ENCODE measurements at regions not wholly inside any gene's neighbourhood (a gene's known extent, or its start where the extent isn't known, plus 50 kb on each side); places are given as distances from the start of the nearest gene placed in this dataset.
"Not testable (repeated sequence)": the region's sequence is repeated elsewhere in the genome, so short reads cannot be mapped to it uniquely, and the experiment has no call there.

DNA sequence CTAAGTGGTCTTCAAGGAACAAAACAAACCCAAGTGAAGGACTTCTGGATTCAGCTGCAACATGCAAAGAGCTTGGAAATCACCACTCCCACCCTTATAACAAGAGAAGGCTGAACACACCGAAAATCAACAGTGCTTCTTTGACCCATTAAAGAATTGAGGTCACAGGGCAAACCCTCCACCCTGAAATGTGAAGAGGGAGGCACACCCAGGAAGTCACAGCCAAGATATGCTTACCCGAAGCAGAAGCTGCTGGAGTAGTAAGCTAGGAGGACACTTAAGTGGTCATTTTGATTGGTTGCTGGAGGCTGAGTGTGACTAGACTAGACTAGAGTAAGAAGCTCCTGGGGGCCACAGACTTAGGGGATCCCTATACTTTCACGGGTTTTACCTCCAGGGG, 188.2 kb upstream of the SSTR4 start:
- no peaks in the 10 kb centered on the region for H3K36me3 ChIP-seq (replicated peaks; ENCODE audit: low read depth, low read length)
- 0 out of 2 replicates have a peak, but pooled peaks cover 7% of the 10 kb centered on the region for H3K27me3 ChIP-seq (ENCODE audit: low read depth, low read length)
- no peak overlapping the region for H3K4me3 ChIP-seq (ENCODE audit: low read length)
- no peaks in the 10 kb centered on the region for H3K9me3 ChIP-seq (ENCODE audit: insufficient read depth, low read length)
- no peak overlapping the region for H2AFZ ChIP-seq (ENCODE audit: low read depth, low read length)
- TF ChIP-seq EZH2phosphoT487 (IDR thresholded peaks at IDR 0.05; ENCODE audit: low read depth), result no peak
- TF ChIP-seq, protein P1, sequence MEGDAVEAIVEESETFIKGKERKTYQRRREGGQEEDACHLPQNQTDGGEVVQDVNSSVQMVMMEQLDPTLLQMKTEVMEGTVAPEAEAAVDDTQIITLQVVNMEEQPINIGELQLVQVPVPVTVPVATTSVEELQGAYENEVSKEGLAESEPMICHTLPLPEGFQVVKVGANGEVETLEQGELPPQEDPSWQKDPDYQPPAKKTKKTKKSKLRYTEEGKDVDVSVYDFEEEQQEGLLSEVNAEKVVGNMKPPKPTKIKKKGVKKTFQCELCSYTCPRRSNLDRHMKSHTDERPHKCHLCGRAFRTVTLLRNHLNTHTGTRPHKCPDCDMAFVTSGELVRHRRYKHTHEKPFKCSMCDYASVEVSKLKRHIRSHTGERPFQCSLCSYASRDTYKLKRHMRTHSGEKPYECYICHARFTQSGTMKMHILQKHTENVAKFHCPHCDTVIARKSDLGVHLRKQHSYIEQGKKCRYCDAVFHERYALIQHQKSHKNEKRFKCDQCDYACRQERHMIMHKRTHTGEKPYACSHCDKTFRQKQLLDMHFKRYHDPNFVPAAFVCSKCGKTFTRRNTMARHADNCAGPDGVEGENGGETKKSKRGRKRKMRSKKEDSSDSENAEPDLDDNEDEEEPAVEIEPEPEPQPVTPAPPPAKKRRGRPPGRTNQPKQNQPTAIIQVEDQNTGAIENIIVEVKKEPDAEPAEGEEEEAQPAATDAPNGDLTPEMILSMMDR (IDR thresholded peaks at IDR 0.05; ENCODE audit: low read depth, low read length), result no peak
- peaks cover 8% of the 10 kb centered on the region; the same call in 1 of the 2 replicates for H3K4me1 ChIP-seq (ENCODE audit: low read length)
- H3K79me2 ChIP-seq (ENCODE audit: low read length), result no peaks in the 10 kb centered on the region
- no peak overlapping the region for H3K4me2 ChIP-seq (ENCODE audit: low read length)
- no peak overlapping the region for H3K27ac ChIP-seq (ENCODE audit: low read length)
- no peaks in the 10 kb centered on the region for H4K20me1 ChIP-seq (ENCODE audit: insufficient read depth, low read length)
- no peak overlapping the region for H3K9ac ChIP-seq (ENCODE audit: low read length)

DNA sequence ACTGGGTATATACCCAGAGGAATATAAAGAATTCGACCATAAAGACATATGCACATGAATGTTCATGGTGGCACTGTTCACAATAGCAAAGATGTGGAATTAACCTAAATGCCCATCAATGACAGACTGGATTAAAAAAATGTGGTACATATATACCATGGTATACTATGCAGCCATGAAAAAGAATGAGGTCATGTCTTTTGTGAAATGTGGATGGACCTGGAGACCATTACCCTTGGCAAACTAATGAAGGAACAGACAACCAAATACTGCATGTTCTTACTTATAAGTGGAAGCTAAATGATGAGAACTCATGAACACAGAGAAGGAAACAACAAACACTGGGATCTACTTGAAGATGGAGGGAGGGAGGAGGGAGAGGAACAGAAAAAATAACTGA, 186.7 kb upstream of the SSTR4 start:
- H3K9me3 ChIP-seq (ENCODE audit: insufficient read depth, low read length), result no peaks in the 10 kb centered on the region

DNA sequence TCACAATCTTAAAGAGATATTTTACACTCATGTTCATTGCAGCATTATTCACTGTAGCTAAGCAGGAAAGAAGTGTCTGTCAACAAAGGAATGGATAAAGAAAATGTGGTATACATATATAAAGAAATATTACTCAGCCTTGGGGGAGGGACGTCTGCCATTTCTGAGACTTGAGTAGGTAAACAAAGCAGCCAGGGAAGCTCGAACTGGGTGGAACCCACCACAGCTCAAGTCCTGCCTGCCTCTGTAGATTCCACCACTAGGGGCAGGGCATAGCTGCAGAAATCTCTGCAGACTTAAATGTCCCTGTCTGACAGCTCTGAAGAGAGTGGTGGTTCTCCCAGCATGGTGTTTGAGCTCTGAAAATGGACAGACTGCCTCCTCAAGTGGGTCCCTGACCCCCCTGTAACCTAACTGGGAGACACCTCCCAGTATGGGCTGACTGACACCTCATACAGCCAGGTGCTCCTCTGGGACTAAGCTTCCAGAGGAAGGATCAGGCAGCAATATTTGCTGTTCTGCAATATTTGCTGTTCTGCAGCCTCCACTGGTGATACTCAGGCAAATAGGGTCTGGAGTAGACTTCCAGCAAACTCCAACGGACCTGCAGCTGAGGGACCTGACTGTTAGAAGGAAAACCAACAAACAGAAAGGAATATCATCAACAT, 183.3 kb upstream of the SSTR4 start:
- H3K79me2 ChIP-seq (ENCODE audit: low read length); H3K4me1 ChIP-seq (ENCODE audit: low read length); H3K9ac ChIP-seq (ENCODE audit: low read length); H3K27ac ChIP-seq (ENCODE audit: low read length); H3K9me3 ChIP-seq (ENCODE audit: insufficient read depth, low read length); H4K20me1 ChIP-seq (ENCODE audit: insufficient read depth, low read length); H3K4me2 ChIP-seq (ENCODE audit: low read length); H3K4me3 ChIP-seq (ENCODE audit: low read length); H2AFZ ChIP-seq (ENCODE audit: low read depth, low read length); H3K27me3 ChIP-seq (ENCODE audit: low read depth, low read length); H3K36me3 ChIP-seq (replicated peaks; ENCODE audit: low read depth, low read length): not testable (repeated sequence)
- TF ChIP-seq, protein P1 (IDR thresholded peaks at IDR 0.05; ENCODE audit: low read depth, low read length), result peak; percentile 48

More for the DNA sequence above, 186.7 kb upstream of the SSTR4 start:
- TF ChIP-seq, protein P1 (IDR thresholded peaks at IDR 0.05; ENCODE audit: low read depth, low read length), result no peak
- TF ChIP-seq EZH2phosphoT487 (IDR thresholded peaks at IDR 0.05; ENCODE audit: low read depth), result no peak
- Histone ChIP-seq H3K79me2 (ENCODE audit: low read length) (no peaks in the 10 kb centered on the region), H4K20me1 (ENCODE audit: insufficient read depth, low read length) (no peaks in the 10 kb centered on the region), H3K4me3 (ENCODE audit: low read length) (no peak overlapping the region), H2AFZ (ENCODE audit: low read depth, low read length) (no peak overlapping the region), H3K9ac (ENCODE audit: low read length) (no peak overlapping the region), H3K27me3 (ENCODE audit: low read depth, low read length) (0 out of 2 replicates have a peak, but pooled peaks cover 7% of the 10 kb centered on the region), H3K27ac (ENCODE audit: low read length) (no peak overlapping the region), H3K4me1 (ENCODE audit: low read length) (no peaks in the 10 kb centered on the region), H3K36me3 (replicated peaks; ENCODE audit: low read depth, low read length) (no peaks in the 10 kb centered on the region), H3K4me2 (ENCODE audit: low read length) (no peak overlapping the region)

DNA sequence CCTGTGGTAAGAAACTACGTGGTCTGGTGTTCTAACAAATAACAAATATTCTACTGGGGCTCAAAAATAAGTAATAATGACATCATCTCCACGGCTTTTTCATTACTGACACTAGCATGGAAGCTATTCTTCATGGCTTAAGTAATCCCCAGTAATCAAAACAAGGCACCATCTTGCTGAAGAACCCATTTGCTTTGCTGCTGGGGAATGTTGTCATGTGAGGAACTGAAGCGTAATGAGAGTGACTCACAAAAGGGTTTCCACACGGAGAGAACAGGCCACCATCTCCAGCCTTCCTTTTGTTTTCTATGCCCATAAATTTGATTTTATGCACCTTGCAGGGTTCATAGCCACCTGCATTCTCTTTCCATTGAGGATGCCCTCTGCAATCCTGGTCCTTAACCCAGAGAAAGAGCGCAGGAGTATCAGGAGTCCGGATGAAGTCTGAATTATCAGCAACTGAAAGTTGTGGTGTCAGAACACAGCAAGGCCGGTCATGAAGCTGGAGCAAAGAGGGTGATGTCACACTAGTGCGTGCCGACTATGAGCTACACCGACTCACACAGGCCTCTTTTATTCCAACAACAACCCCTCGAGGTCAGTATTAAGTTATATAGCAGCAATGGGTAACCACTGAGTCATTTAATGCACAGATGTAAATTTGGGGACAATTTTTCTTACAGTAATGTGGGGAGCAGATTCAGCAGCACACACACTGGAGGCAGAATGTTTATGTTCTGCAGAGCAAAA, 173.7 kb upstream of the SSTR4 start:
- Histone ChIP-seq H3K27me3 (ENCODE audit: low read depth, low read length) (peaks cover 11% of the 10 kb centered on the region; the same call in 1 of the 2 replicates), H3K9me3 (ENCODE audit: insufficient read depth, low read length) (no peaks in the 10 kb centered on the region), H3K4me1 (ENCODE audit: low read length) (no peaks in the 10 kb centered on the region), H3K79me2 (ENCODE audit: low read length) (no peaks in the 10 kb centered on the region), H3K4me3 (ENCODE audit: low read length) (no peak overlapping the region), H2AFZ (ENCODE audit: low read depth, low read length) (no peak overlapping the region), H4K20me1 (ENCODE audit: insufficient read depth, low read length) (no peaks in the 10 kb centered on the region), H3K27ac (ENCODE audit: low read length) (no peak overlapping the region), H3K9ac (ENCODE audit: low read length) (no peak overlapping the region), H3K4me2 (ENCODE audit: low read length) (no peak overlapping the region), H3K36me3 (replicated peaks; ENCODE audit: low read depth, low read length) (no peaks in the 10 kb centered on the region)
- TF ChIP-seq, protein P1 (IDR thresholded peaks at IDR 0.05; ENCODE audit: low read depth, low read length), result no peak
- no peak for TF ChIP-seq EZH2phosphoT487 (IDR thresholded peaks at IDR 0.05; ENCODE audit: low read depth)

All from OCI-LY3 (cell line).